K562 (cell line): ENCODE measurements at regions not wholly inside any gene's neighbourhood (a gene's known extent, or its start where the extent isn't known, plus 50 kb on each side); places are given as distances from the start of the nearest gene placed in this dataset.
A peak's percentile ranks its signal among the peaks of the same experiment; 100 is the strongest.
"Not testable (repeated sequence)": the region's sequence is repeated elsewhere in the genome, so short reads cannot be mapped to it uniquely, and the experiment has no call there.

ENCODE experiments used
- ATAC-seq: fragments of 200-7000 bp; cut with Tn5 transposase; 3 replicates; pipeline ENCODE4 v1.9.1; 2020; ENCODE audit warnings: moderate library complexity
- BruUV-seq: library from RNA; stranded (reverse); fragments of 400-500 nt; replicated peaks from 2 replicates; lab custom pipeline; 2021; lab: Mats Ljungman, UMichigan
- CTCF ChIA-PET: fragments of 300-600 bp; formaldehyde crosslinking; extraction: SDS; loops from one replicate; lab custom pipeline; 2021; ENCODE audit warnings: low intra/inter-chr PET ratio; lab: Yijun Ruan, JAX
- POLR2A ChIA-PET: fragments of 300-600, 350-650 bp; sonication (Branson Sonifier 250); formaldehyde crosslinking; extraction: SDS; loops from one replicate; lab custom pipeline; 2021; ENCODE audit warnings: antibody characterized with exemption, inconsistent platforms; lab: Yijun Ruan, JAX
- DNase-seq, 4 experiments: peaks; one replicate each; pipeline versions ENCODE4 v3.0.0 to v3.0.0-alpha.2; 2011 to 2018; ENCODE audit warnings: low spot score in 3 of 4, mixed read lengths in 3 of 4; ENCODE audit errors: extremely low read depth in 1 of 4
- FAIRE-seq: peaks from 2 replicates; lab custom pipeline; 2011; peaks lifted over from hg19 to GRCh38; lab: Jason Lieb, UNC
- H2AFZ ChIP-seq: 2 replicates; pipeline ENCODE4 v1.6.0; 2011; ENCODE audit warnings: low read depth, low read length, control low read depth, inconsistent platforms
- H3K27ac ChIP-seq: fragments of 200-600 bp; 3 replicates; pipeline ENCODE4 v1.8.0; 2011; ENCODE audit warnings: low read depth, mild to moderate bottlenecking, control low read depth, inconsistent platforms, low read length, moderate library complexity, mixed read lengths; ENCODE audit errors: extremely low read depth
- H3K27me3 ChIP-seq, 2 experiments: fragments of 300-600 bp in 1 of 2; 2 replicates in 1 of 2; 3 replicates in 1 of 2; pipeline versions ENCODE4 v1.6.0 to v1.8.0; 2011; ENCODE audit warnings: inconsistent platforms in 2 of 2, low read length in 2 of 2, mild to moderate bottlenecking in 1 of 2, mixed read lengths in 1 of 2, moderate library complexity in 1 of 2; ENCODE audit not compliant: control insufficient read depth in 2 of 2, insufficient read depth in 2 of 2
- H3K36me3 ChIP-seq: fragments of 300-600 bp; 3 replicates; pipeline ENCODE4 v1.8.0; 2011; ENCODE audit warnings: mild to moderate bottlenecking, low read length, inconsistent platforms; ENCODE audit not compliant: control insufficient read depth, insufficient read depth
- H3K4me1 ChIP-seq, 2 experiments: fragments of 200-600 bp in 1 of 2; replicated peaks in 1 of 2; 2 replicates in 1 of 2; 3 replicates in 1 of 2; pipeline versions ENCODE4 v1.5.1 to v1.8.0; 2011; ENCODE audit warnings: inconsistent platforms in 2 of 2, low read length in 2 of 2, mild to moderate bottlenecking in 1 of 2, mixed read lengths in 1 of 2, moderate library complexity in 1 of 2; ENCODE audit not compliant: control insufficient read depth in 2 of 2, insufficient read depth in 2 of 2
- H3K4me2 ChIP-seq: 2 replicates; pipeline ENCODE4 v1.6.1; 2011; ENCODE audit warnings: low read length, control low read depth, inconsistent platforms, mixed read lengths; ENCODE audit not compliant: insufficient read depth
- H3K4me3 ChIP-seq: fragments of 200-600 bp; sonication (generic), shearing (Covaris generic); 2 replicates; pipeline ENCODE4 v1.5.1; 2016; ENCODE audit warnings: control low read depth, inconsistent platforms
- H3K79me2 ChIP-seq: fragments of 200-600 bp; 3 replicates; pipeline ENCODE4 v1.8.0; 2011; ENCODE audit warnings: low read length, inconsistent platforms; ENCODE audit not compliant: control insufficient read depth, insufficient read depth
- H3K9ac ChIP-seq, 2 experiments: 2 replicates each; pipeline versions ENCODE4 v1.6.0 to v1.6.1; 2011; ENCODE audit warnings: low read depth in 2 of 2, low read length in 2 of 2, control low read depth in 1 of 2, inconsistent platforms in 1 of 2, mild to moderate bottlenecking in 1 of 2, mixed read lengths in 1 of 2; ENCODE audit not compliant: insufficient read depth in 1 of 2
- H3K9me1 ChIP-seq: one replicate; pipeline ENCODE4 v1.6.0; 2011; ENCODE audit warnings: inconsistent platforms, mild to moderate bottlenecking, low read length, moderate library complexity; ENCODE audit not compliant: control insufficient read depth, insufficient read depth
- H3K9me3 ChIP-seq: replicated peaks from 2 replicates; pipeline ENCODE4 v1.5.1; 2011; ENCODE audit warnings: low read depth, low read length, inconsistent platforms; ENCODE audit not compliant: control insufficient read depth, insufficient read depth
- H4K20me1 ChIP-seq: replicated peaks from 2 replicates; pipeline ENCODE4 v1.6.1; 2011; ENCODE audit warnings: low read length, inconsistent platforms, mixed read lengths; ENCODE audit not compliant: control insufficient read depth, insufficient read depth
- CEBPB ChIP-seq: fragments of 450-650 bp; IDR thresholded peaks from 2 replicates; pipeline ENCODE4 v1.6.1; 2016; ENCODE audit warnings: missing genetic modification characterization, missing compliant biosample characterization
- EP400 ChIP-seq: fragments of 450-650 bp; IDR thresholded peaks from 2 replicates; pipeline ENCODE4 v1.6.1; 2017; ENCODE audit warnings: antibody characterized with exemption, mild to moderate bottlenecking, moderate library complexity
- WGBS: fragments of 100-300 bp; shearing (Covaris generic); methylation state at CpG from one replicate; pipeline ENCODE4 v1.1.6; 2016; ENCODE audit warnings: low coverage, mixed read lengths; ENCODE audit not compliant: insufficient coverage; ENCODE audit errors: missing lambda C conversion rate; 5-methylcytosine and 5-hydroxymethylcytosine counted together
- in situ Hi-C: fragments of 300-500 bp; cut with MboI; formaldehyde crosslinking; loops from 4 replicates; pipeline ENCODE4 v1.15.0; 2018; ENCODE audit warnings: inconsistent platforms, mixed read lengths
- intact Hi-C: fragments of 100-400 bp; cut with micrococcal nuclease; formaldehyde crosslinking; loops from 2 replicates; pipeline ENCODE4 v1.14.2; 2022
- TF ChIP-seq, protein P1 (sequence below), 3 experiments: fragments of 200-800 bp in 1 of 3; fragments of 250-450 bp in 1 of 3; fragments of 450-650 bp in 1 of 3; sonication (Bioruptor Pico) in 1 of 3; sonication (Bioruptor generic) in 1 of 3; formaldehyde crosslinking in 1 of 3; IDR thresholded peaks; 2 replicates each; pipeline versions ENCODE4 v1.6.1 to v1.8.0; 2016 to 2022; ENCODE audit warnings: mild to moderate bottlenecking in 2 of 3, missing genetic modification characterization in 2 of 3, missing compliant biosample characterization in 1 of 3, moderate library complexity in 1 of 3

DNA sequence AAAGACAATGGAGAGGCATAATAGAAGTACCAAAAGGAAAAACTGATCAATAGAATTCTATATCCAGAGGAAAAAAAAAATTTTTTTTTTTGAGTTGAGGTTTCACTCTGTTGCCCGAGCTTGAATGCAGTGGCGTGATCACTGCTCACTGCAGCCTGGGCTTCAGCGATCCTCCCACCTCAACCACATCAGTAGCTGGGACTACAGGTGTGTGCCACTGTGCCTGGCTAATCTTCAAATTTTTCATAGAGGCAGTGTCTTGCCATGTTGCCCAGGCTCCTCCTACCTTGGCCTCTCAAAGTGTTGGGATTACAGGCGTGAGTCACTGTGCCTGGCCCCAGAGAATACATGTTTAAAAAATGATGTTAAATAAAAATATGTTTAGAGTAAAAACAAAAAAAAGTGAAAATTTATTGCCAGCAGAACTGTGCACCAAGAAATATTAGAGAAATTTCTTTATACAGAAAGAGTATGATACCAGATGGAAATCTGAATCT is 154.3 kb upstream of the ZBTB20 start:
- ChIA-PET POLR2A (no interaction called here), CTCF (no interaction called here)
- no TSS peak for BruUV-seq
- Histone ChIP-seq H3K4me2 (no peak overlapping the region), H3K27ac (no peak overlapping the region), H3K4me3 (no peak overlapping the region), H3K27me3 (no peaks in the 10 kb centered on the region), H3K36me3 (no peaks in the 10 kb centered on the region), H2AFZ (no peak overlapping the region), H4K20me1 (no peaks in the 10 kb centered on the region), H3K9ac (no peak overlapping the region), H3K79me2 (no peaks in the 10 kb centered on the region), H3K4me1 (no peaks in the 10 kb centered on the region), H3K9me1 (no peaks in the 10 kb centered on the region), H3K9me3 (no peaks in the 10 kb centered on the region)
- intact Hi-C loops (no loop called here), in situ Hi-C loops (no loop called here)
- FAIRE-seq (no peak), ATAC-seq (no peak), DNase-seq (no peak)
- WGBS = 0% methylated on average over 4 of the region's 4 CpGs
- no peak for TF ChIP-seq EP400

DNA sequence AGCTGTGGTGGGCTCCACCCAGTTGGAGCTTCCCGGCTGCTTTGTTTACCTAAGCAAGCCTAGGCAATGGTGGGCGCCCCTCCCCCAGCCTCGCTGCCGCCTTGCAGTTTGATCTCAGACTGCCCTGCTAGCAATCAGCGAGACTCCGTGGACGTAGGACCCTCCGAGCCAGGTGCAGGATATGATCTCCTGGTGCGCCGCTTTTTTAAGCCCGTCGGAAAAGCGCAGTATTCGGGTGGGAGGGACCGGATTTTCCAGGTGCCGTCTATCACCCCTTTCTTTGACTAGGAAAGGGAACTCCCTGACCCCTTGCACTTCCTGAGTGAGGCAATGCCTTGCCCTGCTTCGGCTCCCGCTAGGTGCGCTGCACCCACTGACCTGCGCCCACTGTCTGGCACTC is 170.9 kb upstream of the ZBTB20 start:
- H3K4me1 ChIP-seq, FAIRE-seq, in situ Hi-C loops, CTCF ChIA-PET, ATAC-seq, intact Hi-C loops, H3K36me3 ChIP-seq, H3K9me3 ChIP-seq, DNase-seq, H3K79me2 ChIP-seq, H4K20me1 ChIP-seq, H3K9me1 ChIP-seq, H3K27me3 ChIP-seq, H3K27ac ChIP-seq, H3K9ac ChIP-seq, POLR2A ChIA-PET, BruUV-seq: not testable (repeated sequence)
- peak overlapping the region; percentile 41; the same call in 1 of the 2 replicates for H3K4me2 ChIP-seq
- under 1% methylated on average over 15 of the region's 20 CpGs for WGBS
- 0 out of 2 replicates have a peak overlapping the region, but pooled peaks have one; percentile 15 for H3K4me3 ChIP-seq
- 0 out of 2 replicates have a peak, but pooled peaks have one; percentile 18 for TF ChIP-seq CEBPB (tag)
- TF ChIP-seq, protein P1, sequence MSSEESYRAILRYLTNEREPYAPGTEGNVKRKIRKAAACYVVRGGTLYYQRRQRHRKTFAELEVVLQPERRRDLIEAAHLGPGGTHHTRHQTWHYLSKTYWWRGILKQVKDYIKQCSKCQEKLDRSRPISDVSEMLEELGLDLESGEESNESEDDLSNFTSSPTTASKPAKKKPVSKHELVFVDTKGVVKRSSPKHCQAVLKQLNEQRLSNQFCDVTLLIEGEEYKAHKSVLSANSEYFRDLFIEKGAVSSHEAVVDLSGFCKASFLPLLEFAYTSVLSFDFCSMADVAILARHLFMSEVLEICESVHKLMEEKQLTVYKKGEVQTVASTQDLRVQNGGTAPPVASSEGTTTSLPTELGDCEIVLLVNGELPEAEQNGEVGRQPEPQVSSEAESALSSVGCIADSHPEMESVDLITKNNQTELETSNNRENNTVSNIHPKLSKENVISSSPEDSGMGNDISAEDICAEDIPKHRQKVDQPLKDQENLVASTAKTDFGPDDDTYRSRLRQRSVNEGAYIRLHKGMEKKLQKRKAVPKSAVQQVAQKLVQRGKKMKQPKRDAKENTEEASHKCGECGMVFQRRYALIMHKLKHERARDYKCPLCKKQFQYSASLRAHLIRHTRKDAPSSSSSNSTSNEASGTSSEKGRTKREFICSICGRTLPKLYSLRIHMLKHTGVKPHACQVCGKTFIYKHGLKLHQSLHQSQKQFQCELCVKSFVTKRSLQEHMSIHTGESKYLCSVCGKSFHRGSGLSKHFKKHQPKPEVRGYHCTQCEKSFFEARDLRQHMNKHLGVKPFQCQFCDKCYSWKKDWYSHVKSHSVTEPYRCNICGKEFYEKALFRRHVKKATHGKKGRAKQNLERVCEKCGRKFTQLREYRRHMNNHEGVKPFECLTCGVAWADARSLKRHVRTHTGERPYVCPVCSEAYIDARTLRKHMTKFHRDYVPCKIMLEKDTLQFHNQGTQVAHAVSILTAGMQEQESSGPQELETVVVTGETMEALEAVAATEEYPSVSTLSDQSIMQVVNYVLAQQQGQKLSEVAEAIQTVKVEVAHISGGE (CRISPR knock-in tag; IDR thresholded peaks at IDR 0.05) = peak in 1 of 3 experiments; percentile 76; a peak in 2 of 6 replicates
- peak overlapping the region; percentile 58; the same call in 1 of the 2 replicates for H2AFZ ChIP-seq
